HCT116 (cell line): ENCODE measurements at regions not wholly inside any gene's neighbourhood (a gene's known extent, or its start where the extent isn't known, plus 50 kb on each side); places are given as distances from the start of the nearest gene placed in this dataset.

Experiments
- POLR2A ChIP-seq: IDR thresholded peaks from 2 replicates; pipeline ENCODE4 v1.7.0; 2011; ENCODE audit warnings: borderline replicate concordance; ENCODE audit not compliant: insufficient read depth, insufficient read length; ENCODE audit errors: extremely low read depth
- POLR2AphosphoS5 ChIP-seq: IDR thresholded peaks from 2 replicates; pipeline ENCODE4 v1.6.1; 2011; ENCODE audit warnings: mild to moderate bottlenecking, low read depth, low read length, moderate library complexity
- RAD21 ChIP-seq: IDR thresholded peaks from 2 replicates; pipeline ENCODE4 v1.6.1; 2012; ENCODE audit warnings: low read depth, mild to moderate bottlenecking
- SIN3A ChIP-seq: IDR thresholded peaks from 2 replicates; pipeline ENCODE4 v1.6.1; 2012; ENCODE audit warnings: low read depth
- TF ChIP-seq, protein P1 (sequence below), 3 experiments: fragments of 200-600 bp in 1 of 3; sonication (generic) in 1 of 3; IDR thresholded peaks in 2 of 3; conservative IDR thresholded peaks in 1 of 3; 2 replicates each; pipeline ENCODE4 v1.5.1; 2012 to 2017; ENCODE audit warnings: low read depth in 2 of 3, low read length in 2 of 3, antibody characterized with exemption in 1 of 3, borderline replicate concordance in 1 of 3, control low read depth in 1 of 3, mild to moderate bottlenecking in 1 of 3, mixed read lengths in 1 of 3, mixed run types in 1 of 3, moderate library complexity in 1 of 3; ENCODE audit not compliant: insufficient read depth in 1 of 3
- TF ChIP-seq, protein P2 (sequence below): IDR thresholded peaks from 2 replicates; pipeline ENCODE4 v1.6.1; 2012; ENCODE audit warnings: low read depth

DNA sequence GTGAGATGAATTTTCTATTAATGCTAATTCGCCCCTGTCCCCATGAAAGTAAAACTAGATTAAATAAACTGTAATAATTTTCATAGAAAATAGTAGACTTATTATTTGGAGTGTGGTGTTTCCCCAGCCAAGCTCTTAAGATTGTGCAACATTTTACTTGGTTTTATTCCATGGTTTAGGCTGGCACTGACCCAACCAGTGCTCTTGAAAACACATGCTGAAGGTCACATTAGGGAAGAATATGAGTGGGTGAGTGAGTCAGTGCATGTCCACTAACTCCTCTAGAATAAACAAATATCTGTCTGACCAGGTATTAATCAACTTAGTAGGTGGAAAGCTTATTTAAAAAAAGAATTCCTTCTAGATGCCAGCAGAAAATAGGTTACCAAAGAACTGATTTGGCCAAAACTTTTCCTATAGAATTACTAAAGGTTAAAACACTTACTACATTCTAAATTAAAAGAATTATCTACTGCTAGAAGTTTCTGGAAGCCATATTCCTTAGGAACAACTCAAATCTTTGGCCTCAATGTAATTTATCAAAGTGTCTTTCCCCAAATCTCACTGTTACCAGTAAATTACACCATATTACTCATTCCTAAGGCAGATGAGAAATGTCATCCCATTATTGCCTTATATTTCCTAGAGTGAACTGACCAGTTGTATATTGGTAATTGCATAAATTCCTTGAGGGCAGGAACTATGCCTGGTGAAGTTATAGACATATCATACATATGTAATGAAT is 89.7 kb upstream of the RGS1 start:
- TF ChIP-seq, protein P1, sequence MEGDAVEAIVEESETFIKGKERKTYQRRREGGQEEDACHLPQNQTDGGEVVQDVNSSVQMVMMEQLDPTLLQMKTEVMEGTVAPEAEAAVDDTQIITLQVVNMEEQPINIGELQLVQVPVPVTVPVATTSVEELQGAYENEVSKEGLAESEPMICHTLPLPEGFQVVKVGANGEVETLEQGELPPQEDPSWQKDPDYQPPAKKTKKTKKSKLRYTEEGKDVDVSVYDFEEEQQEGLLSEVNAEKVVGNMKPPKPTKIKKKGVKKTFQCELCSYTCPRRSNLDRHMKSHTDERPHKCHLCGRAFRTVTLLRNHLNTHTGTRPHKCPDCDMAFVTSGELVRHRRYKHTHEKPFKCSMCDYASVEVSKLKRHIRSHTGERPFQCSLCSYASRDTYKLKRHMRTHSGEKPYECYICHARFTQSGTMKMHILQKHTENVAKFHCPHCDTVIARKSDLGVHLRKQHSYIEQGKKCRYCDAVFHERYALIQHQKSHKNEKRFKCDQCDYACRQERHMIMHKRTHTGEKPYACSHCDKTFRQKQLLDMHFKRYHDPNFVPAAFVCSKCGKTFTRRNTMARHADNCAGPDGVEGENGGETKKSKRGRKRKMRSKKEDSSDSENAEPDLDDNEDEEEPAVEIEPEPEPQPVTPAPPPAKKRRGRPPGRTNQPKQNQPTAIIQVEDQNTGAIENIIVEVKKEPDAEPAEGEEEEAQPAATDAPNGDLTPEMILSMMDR (IDR thresholded peaks at IDR 0.05 in 2 of 3, conservative IDR thresholded peaks at IDR 0.05 in 1 of 3; ENCODE audit: borderline replicate concordance in 1 of 3, insufficient read depth in 1 of 3, low read depth in 2 of 3, low read length in 2 of 3): no peak
- no peak for TF ChIP-seq POLR2AphosphoS5
- TF ChIP-seq POLR2A: no peak
- no peak for TF ChIP-seq RAD21
- no peak for TF ChIP-seq SIN3A
- TF ChIP-seq, protein P2, sequence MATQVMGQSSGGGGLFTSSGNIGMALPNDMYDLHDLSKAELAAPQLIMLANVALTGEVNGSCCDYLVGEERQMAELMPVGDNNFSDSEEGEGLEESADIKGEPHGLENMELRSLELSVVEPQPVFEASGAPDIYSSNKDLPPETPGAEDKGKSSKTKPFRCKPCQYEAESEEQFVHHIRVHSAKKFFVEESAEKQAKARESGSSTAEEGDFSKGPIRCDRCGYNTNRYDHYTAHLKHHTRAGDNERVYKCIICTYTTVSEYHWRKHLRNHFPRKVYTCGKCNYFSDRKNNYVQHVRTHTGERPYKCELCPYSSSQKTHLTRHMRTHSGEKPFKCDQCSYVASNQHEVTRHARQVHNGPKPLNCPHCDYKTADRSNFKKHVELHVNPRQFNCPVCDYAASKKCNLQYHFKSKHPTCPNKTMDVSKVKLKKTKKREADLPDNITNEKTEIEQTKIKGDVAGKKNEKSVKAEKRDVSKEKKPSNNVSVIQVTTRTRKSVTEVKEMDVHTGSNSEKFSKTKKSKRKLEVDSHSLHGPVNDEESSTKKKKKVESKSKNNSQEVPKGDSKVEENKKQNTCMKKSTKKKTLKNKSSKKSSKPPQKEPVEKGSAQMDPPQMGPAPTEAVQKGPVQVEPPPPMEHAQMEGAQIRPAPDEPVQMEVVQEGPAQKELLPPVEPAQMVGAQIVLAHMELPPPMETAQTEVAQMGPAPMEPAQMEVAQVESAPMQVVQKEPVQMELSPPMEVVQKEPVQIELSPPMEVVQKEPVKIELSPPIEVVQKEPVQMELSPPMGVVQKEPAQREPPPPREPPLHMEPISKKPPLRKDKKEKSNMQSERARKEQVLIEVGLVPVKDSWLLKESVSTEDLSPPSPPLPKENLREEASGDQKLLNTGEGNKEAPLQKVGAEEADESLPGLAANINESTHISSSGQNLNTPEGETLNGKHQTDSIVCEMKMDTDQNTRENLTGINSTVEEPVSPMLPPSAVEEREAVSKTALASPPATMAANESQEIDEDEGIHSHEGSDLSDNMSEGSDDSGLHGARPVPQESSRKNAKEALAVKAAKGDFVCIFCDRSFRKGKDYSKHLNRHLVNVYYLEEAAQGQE: no peak
